ENCODE measurements at regions not wholly inside any gene's neighbourhood (a gene's known extent, or its start where the extent isn't known, plus 50 kb on each side); places are given as distances from the start of the nearest gene placed in this dataset. TPM values are rescaled to one million over a fixed set of nuclear protein-coding genes. Genes with fewer than 3 reads are reported as not detected.

DNA sequence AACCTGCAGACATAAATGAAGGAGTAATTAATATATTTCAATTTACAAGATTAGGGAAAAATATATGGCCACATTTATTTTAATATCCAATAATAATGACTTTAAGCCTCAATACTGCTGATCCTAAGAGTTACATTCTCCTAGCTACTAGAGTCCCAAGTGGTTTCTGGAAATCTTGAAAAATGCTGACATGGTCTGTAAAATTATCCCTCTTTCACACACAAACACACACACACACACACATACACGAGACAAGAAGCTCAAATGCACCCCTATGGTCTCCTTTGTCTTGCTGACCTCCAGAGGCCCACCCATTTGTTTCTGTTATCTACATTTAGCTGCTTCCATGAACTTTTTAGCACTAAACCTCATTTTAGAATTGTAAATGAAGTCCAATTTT is 53.0 kb upstream of the USP15 start:
- no peak for TF ChIP-seq POLR2A (IDR thresholded peaks at IDR 0.05)
- TF ChIP-seq, protein P1, sequence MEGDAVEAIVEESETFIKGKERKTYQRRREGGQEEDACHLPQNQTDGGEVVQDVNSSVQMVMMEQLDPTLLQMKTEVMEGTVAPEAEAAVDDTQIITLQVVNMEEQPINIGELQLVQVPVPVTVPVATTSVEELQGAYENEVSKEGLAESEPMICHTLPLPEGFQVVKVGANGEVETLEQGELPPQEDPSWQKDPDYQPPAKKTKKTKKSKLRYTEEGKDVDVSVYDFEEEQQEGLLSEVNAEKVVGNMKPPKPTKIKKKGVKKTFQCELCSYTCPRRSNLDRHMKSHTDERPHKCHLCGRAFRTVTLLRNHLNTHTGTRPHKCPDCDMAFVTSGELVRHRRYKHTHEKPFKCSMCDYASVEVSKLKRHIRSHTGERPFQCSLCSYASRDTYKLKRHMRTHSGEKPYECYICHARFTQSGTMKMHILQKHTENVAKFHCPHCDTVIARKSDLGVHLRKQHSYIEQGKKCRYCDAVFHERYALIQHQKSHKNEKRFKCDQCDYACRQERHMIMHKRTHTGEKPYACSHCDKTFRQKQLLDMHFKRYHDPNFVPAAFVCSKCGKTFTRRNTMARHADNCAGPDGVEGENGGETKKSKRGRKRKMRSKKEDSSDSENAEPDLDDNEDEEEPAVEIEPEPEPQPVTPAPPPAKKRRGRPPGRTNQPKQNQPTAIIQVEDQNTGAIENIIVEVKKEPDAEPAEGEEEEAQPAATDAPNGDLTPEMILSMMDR (IDR thresholded peaks at IDR 0.05) = no peak

More for the DNA sequence above, 53.0 kb upstream of the USP15 start:
- intact Hi-C loops (cut with DNase I) = no loop called here
- no peak for DNase-seq
- H3K36me3 ChIP-seq (replicated peaks in 1 of 2; ENCODE audit: insufficient read depth in 1 of 2, low read depth in 2 of 2) = no peaks in the 10 kb centered on the region
- 57% methylated on average over 1 of the region's 1 CpG for WGBS, 2 donors
- ATAC-seq = no peak
- H3K4me1 ChIP-seq = no peaks in the 10 kb centered on the region
- no peak overlapping the region for H3K27ac ChIP-seq
- no peaks in the 10 kb centered on the region for H3K9me3 ChIP-seq
- no peak overlapping the region for H3K4me3 ChIP-seq
- H3K27me3 ChIP-seq = no peaks in the 10 kb centered on the region

Small RNA genes lying in the stretch of these regions (small RNA-seq; reads per million reads assigned to genes)
- gene RF00019 (not detected), gene RF00413 (not detected)
